GM23338 (cell line): ENCODE measurements at regions not wholly inside any gene's neighbourhood (a gene's known extent, or its start where the extent isn't known, plus 50 kb on each side); places are given as distances from the start of the nearest gene placed in this dataset.

Source experiments
- ATAC-seq: fragments of 200-7000 bp; cut with Tn5 transposase; 3 replicates; pipeline ENCODE4 v1.9.1; 2020
- DNase-seq: peaks from one replicate; pipeline ENCODE4 v3.0.0-alpha.2; 2015; ENCODE audit warnings: low spot score
- H2AFZ ChIP-seq: fragments of 200-600 bp; sonication (generic); 2 replicates; pipeline ENCODE4 v1.8.0; 2016; ENCODE audit warnings: antibody characterized with exemption, mild to moderate bottlenecking, moderate library complexity
- H3F3A ChIP-seq: fragments of 200-600 bp; sonication (generic); replicated peaks from 2 replicates; pipeline ENCODE4 v1.8.0; 2017; ENCODE audit warnings: antibody characterized with exemption, mixed run types, low read depth
- H3K27ac ChIP-seq: fragments of 200-600 bp; sonication (generic); 2 replicates; pipeline ENCODE4 v1.6.1; 2016; ENCODE audit warnings: low read depth
- H3K27me3 ChIP-seq: fragments of 200-600 bp; sonication (generic); 2 replicates; pipeline ENCODE4 v1.8.0; 2016; ENCODE audit warnings: mild to moderate bottlenecking, mixed run types, moderate library complexity; ENCODE audit not compliant: insufficient read depth
- H3K36me3 ChIP-seq: fragments of 200-600 bp; sonication (generic); 2 replicates; pipeline ENCODE4 v1.8.0; 2016; ENCODE audit warnings: mild to moderate bottlenecking; ENCODE audit not compliant: insufficient read depth
- H3K4me1 ChIP-seq: fragments of 200-600 bp; sonication (generic); 2 replicates; pipeline ENCODE4 v1.8.0; 2016; ENCODE audit warnings: mild to moderate bottlenecking, moderate library complexity; ENCODE audit not compliant: insufficient read depth
- H3K4me2 ChIP-seq: fragments of 200-600 bp; sonication (generic); 2 replicates; pipeline ENCODE4 v1.7.1; 2017; ENCODE audit warnings: mixed run types
- H3K4me3 ChIP-seq: fragments of 200-600 bp; sonication (generic); 2 replicates; pipeline ENCODE4 v1.6.1; 2016; ENCODE audit warnings: mixed run types
- H3K79me2 ChIP-seq: fragments of 200-600 bp; sonication (generic); replicated peaks from 2 replicates; pipeline ENCODE4 v1.8.0; 2017; ENCODE audit warnings: mild to moderate bottlenecking; ENCODE audit not compliant: insufficient read depth
- H3K9me2 ChIP-seq: fragments of 200-600 bp; sonication (generic); 2 replicates; pipeline ENCODE4 v1.8.0; 2017; ENCODE audit not compliant: insufficient read depth
- H4K20me1 ChIP-seq: fragments of 200-600 bp; sonication (generic); replicated peaks from 2 replicates; pipeline ENCODE4 v1.8.0; 2017; ENCODE audit warnings: mild to moderate bottlenecking; ENCODE audit not compliant: insufficient read depth
- H3K27ac Mint-ChIP-seq: 2 replicates; pipeline ENCODE4 v1.8.0; 2020; ENCODE audit warnings: inconsistent platforms, mild to moderate bottlenecking, moderate library complexity, mixed read lengths
- H3K27me3 Mint-ChIP-seq: 3 replicates; pipeline ENCODE4 v1.8.0; 2022; ENCODE audit warnings: low read depth, mild to moderate bottlenecking, moderate library complexity, mixed read lengths, inconsistent platforms; ENCODE audit not compliant: insufficient read depth, poor library complexity
- H3K36me3 Mint-ChIP-seq: 3 replicates; pipeline ENCODE4 v1.8.0; 2021; ENCODE audit warnings: low read depth, mild to moderate bottlenecking, inconsistent platforms, moderate library complexity, mixed read lengths
- H3K4me1 Mint-ChIP-seq: 3 replicates; pipeline ENCODE4 v1.8.0; 2020; ENCODE audit warnings: mild to moderate bottlenecking, inconsistent platforms, mixed read lengths
- H3K4me3 Mint-ChIP-seq: 3 replicates; pipeline ENCODE4 v1.8.0; 2021; ENCODE audit warnings: moderate library complexity, mild to moderate bottlenecking, inconsistent platforms, mixed read lengths
- H3K9me3 Mint-ChIP-seq: 3 replicates; pipeline ENCODE4 v1.8.0; 2020; ENCODE audit warnings: moderate library complexity, mild to moderate bottlenecking, inconsistent platforms, mixed read lengths
- CREB1 ChIP-seq: fragments of 250-450 bp; sonication (Bioruptor Pico); IDR thresholded peaks from 2 replicates; pipeline ENCODE4 v1.5.0; 2020; ENCODE audit warnings: low read depth, mild to moderate bottlenecking, moderate library complexity
- ETS1 ChIP-seq: IDR thresholded peaks from 2 replicates; pipeline ENCODE4 v1.6.1; 2016; ENCODE audit warnings: antibody characterized with exemption
- EZH2 ChIP-seq: fragments of 200-600 bp; sonication (generic); IDR thresholded peaks from one replicate; pipeline ENCODE4 v1.8.0; 2017; ENCODE audit warnings: antibody characterized with exemption, mild to moderate bottlenecking, low read depth; ENCODE audit not compliant: unreplicated experiment
- EZH2phosphoT487 ChIP-seq: fragments of 200-600 bp; sonication (generic); IDR thresholded peaks from one replicate; pipeline ENCODE4 v1.8.1; 2018; ENCODE audit warnings: antibody characterized with exemption; ENCODE audit not compliant: unreplicated experiment
- JUNB ChIP-seq: IDR thresholded peaks from one replicate; pipeline ENCODE4 v1.6.1; 2016; ENCODE audit warnings: antibody characterized with exemption; ENCODE audit not compliant: unreplicated experiment
- NANOG ChIP-seq: IDR thresholded peaks from 2 replicates; pipeline ENCODE4 v1.6.1; 2016; ENCODE audit warnings: antibody characterized with exemption, borderline replicate concordance
- POLR2AphosphoS5 ChIP-seq: IDR thresholded peaks from 2 replicates; pipeline ENCODE4 v1.6.1; 2016; ENCODE audit warnings: antibody characterized with exemption, low read depth
- REST ChIP-seq: IDR thresholded peaks from one replicate; pipeline ENCODE4 v1.6.1; 2018; ENCODE audit warnings: antibody characterized with exemption; ENCODE audit not compliant: unreplicated experiment
- STAT1 ChIP-seq: IDR thresholded peaks from one replicate; pipeline ENCODE4 v1.6.1; 2016; ENCODE audit warnings: antibody characterized with exemption; ENCODE audit not compliant: unreplicated experiment
- ZNF114 ChIP-seq: fragments of 250-450 bp; sonication (Bioruptor Pico); IDR thresholded peaks from 2 replicates; pipeline ENCODE4 v1.5.0; 2020; ENCODE audit warnings: mild to moderate bottlenecking, moderate library complexity
- ZNF331 ChIP-seq: fragments of 250-450 bp; sonication (Bioruptor Pico); IDR thresholded peaks from 2 replicates; pipeline ENCODE4 v1.5.0; 2020; ENCODE audit warnings: low read depth, mild to moderate bottlenecking, moderate library complexity
- TF ChIP-seq, protein P1 (sequence below): fragments of 250-450 bp; sonication (Bioruptor Pico); IDR thresholded peaks from 2 replicates; pipeline ENCODE4 v1.5.0; 2020; ENCODE audit warnings: mild to moderate bottlenecking, moderate library complexity
- TF ChIP-seq, protein P2 (sequence below), 2 experiments: fragments of 200-600 bp in 1 of 2; sonication (generic) in 1 of 2; conservative IDR thresholded peaks; 2 replicates each; pipeline versions ENCODE4 v1.5.1 to v1.6.1; 2016 to 2017; ENCODE audit warnings: antibody characterized with exemption in 2 of 2, low read depth in 2 of 2, mild to moderate bottlenecking in 2 of 2, moderate library complexity in 1 of 2

- H2AFZ ChIP-seq, result no peak overlapping the region
- no peak overlapping the region for H3K4me3 ChIP-seq
- no peaks in the 10 kb centered on the region for H3K4me1 ChIP-seq
- H3K36me3 ChIP-seq, result no peaks in the 10 kb centered on the region
- no peaks in the 10 kb centered on the region for H3K27me3 ChIP-seq
- H4K20me1 ChIP-seq, result no peaks in the 10 kb centered on the region
- no peak overlapping the region for H3K4me3 Mint-ChIP-seq
- no peak for TF ChIP-seq REST
- no peak for TF ChIP-seq CREB1 (CRISPR knock-in tag)
- no peak for TF ChIP-seq EZH2phosphoT487
- TF ChIP-seq, protein P1, sequence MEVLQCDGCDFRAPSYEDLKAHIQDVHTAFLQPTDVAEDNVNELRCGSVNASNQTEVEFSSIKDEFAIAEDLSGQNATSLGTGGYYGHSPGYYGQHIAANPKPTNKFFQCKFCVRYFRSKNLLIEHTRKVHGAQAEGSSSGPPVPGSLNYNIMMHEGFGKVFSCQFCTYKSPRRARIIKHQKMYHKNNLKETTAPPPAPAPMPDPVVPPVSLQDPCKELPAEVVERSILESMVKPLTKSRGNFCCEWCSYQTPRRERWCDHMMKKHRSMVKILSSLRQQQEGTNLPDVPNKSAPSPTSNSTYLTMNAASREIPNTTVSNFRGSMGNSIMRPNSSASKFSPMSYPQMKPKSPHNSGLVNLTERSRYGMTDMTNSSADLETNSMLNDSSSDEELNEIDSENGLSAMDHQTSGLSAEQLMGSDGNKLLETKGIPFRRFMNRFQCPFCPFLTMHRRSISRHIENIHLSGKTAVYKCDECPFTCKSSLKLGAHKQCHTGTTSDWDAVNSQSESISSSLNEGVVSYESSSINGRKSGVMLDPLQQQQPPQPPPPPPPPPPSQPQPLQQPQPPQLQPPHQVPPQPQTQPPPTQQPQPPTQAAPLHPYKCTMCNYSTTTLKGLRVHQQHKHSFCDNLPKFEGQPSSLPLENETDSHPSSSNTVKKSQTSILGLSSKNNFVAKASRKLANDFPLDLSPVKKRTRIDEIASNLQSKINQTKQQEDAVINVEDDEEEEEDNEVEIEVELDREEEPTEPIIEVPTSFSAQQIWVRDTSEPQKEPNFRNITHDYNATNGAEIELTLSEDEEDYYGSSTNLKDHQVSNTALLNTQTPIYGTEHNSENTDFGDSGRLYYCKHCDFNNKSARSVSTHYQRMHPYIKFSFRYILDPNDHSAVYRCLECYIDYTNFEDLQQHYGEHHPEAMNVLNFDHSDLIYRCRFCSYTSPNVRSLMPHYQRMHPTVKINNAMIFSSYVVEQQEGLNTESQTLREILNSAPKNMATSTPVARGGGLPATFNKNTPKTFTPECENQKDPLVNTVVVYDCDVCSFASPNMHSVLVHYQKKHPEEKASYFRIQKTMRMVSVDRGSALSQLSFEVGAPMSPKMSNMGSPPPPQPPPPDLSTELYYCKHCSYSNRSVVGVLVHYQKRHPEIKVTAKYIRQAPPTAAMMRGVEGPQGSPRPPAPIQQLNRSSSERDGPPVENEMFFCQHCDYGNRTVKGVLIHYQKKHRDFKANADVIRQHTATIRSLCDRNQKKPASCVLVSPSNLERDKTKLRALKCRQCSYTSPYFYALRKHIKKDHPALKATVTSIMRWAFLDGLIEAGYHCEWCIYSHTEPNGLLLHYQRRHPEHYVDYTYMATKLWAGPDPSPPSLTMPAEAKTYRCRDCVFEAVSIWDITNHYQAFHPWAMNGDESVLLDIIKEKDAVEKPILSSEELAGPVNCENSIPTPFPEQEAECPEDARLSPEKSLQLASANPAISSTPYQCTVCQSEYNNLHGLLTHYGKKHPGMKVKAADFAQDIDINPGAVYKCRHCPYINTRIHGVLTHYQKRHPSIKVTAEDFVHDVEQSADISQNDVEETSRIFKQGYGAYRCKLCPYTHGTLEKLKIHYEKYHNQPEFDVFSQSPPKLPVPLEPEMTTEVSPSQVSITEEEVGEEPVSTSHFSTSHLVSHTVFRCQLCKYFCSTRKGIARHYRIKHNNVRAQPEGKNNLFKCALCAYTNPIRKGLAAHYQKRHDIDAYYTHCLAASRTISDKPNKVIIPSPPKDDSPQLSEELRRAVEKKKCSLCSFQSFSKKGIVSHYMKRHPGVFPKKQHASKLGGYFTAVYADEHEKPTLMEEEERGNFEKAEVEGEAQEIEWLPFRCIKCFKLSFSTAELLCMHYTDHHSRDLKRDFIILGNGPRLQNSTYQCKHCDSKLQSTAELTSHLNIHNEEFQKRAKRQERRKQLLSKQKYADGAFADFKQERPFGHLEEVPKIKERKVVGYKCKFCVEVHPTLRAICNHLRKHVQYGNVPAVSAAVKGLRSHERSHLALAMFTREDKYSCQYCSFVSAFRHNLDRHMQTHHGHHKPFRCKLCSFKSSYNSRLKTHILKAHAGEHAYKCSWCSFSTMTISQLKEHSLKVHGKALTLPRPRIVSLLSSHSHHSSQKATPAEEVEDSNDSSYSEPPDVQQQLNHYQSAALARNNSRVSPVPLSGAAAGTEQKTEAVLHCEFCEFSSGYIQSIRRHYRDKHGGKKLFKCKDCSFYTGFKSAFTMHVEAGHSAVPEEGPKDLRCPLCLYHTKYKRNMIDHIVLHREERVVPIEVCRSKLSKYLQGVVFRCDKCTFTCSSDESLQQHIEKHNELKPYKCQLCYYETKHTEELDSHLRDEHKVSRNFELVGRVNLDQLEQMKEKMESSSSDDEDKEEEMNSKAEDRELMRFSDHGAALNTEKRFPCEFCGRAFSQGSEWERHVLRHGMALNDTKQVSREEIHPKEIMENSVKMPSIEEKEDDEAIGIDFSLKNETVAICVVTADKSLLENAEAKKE (CRISPR knock-in tag), result no peak
- TF ChIP-seq, protein P2, sequence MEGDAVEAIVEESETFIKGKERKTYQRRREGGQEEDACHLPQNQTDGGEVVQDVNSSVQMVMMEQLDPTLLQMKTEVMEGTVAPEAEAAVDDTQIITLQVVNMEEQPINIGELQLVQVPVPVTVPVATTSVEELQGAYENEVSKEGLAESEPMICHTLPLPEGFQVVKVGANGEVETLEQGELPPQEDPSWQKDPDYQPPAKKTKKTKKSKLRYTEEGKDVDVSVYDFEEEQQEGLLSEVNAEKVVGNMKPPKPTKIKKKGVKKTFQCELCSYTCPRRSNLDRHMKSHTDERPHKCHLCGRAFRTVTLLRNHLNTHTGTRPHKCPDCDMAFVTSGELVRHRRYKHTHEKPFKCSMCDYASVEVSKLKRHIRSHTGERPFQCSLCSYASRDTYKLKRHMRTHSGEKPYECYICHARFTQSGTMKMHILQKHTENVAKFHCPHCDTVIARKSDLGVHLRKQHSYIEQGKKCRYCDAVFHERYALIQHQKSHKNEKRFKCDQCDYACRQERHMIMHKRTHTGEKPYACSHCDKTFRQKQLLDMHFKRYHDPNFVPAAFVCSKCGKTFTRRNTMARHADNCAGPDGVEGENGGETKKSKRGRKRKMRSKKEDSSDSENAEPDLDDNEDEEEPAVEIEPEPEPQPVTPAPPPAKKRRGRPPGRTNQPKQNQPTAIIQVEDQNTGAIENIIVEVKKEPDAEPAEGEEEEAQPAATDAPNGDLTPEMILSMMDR (conservative IDR thresholded peaks at IDR 0.05; ENCODE audit: low read depth in 2 of 2), result no peak
- TF ChIP-seq STAT1, result no peak
- TF ChIP-seq NANOG, result no peak
- no peak for TF ChIP-seq ZNF114 (CRISPR knock-in tag)
- TF ChIP-seq JUNB, result no peak
- TF ChIP-seq ZNF331, result no peak
- TF ChIP-seq ETS1, result no peak
- no peak for TF ChIP-seq EZH2
- no peak for TF ChIP-seq POLR2AphosphoS5
- H3K27ac Mint-ChIP-seq, result no peak overlapping the region
- H3K9me2 ChIP-seq, result no peaks in the 10 kb centered on the region
- H3K36me3 Mint-ChIP-seq, result no peaks in the 10 kb centered on the region
- H3K27ac ChIP-seq, result no peak overlapping the region
- no peaks in the 10 kb centered on the region; the same call in 2 of the 3 replicates for H3K9me3 Mint-ChIP-seq
- H3K4me1 Mint-ChIP-seq, result no peaks in the 10 kb centered on the region
- no peaks in the 10 kb centered on the region for H3F3A ChIP-seq
- no peaks in the 10 kb centered on the region for H3K79me2 ChIP-seq
- no peaks in the 10 kb centered on the region for H3K27me3 Mint-ChIP-seq
- DNase-seq (no peak), ATAC-seq (no peak)
- no peak overlapping the region for H3K4me2 ChIP-seq
These were observed 114.3 kb upstream of the PJA2 start for GRCh38 chr5:109524026-109524425.
